ENCODE measurements at regions not wholly inside any gene's neighbourhood (a gene's known extent, or its start where the extent isn't known, plus 50 kb on each side); places are given as distances from the start of the nearest gene placed in this dataset.

GRCh38 chr15:70248116-70249025, 150.7 kb upstream of the TLE3 start:
- TF ChIP-seq CTCF (IDR thresholded peaks at IDR 0.05; ENCODE audit: poor library complexity, severe bottlenecking) (no peak), POLR2AphosphoS5 (IDR thresholded peaks at IDR 0.05) (no peak), EZH2 (IDR thresholded peaks at IDR 0.05; ENCODE audit: borderline replicate concordance, insufficient read depth, low read length, poor library complexity, severe bottlenecking) (no peak), EP300 (conservative IDR thresholded peaks at IDR 0.05; ENCODE audit: poor library complexity, severe bottlenecking) (no peak), REST (IDR thresholded peaks at IDR 0.05; ENCODE audit: borderline replicate concordance) (no peak), RAD21 (conservative IDR thresholded peaks at IDR 0.05) (no peak), TAF1 (IDR thresholded peaks at IDR 0.05; ENCODE audit: low read depth) (no peak)

All from neural cell (in vitro differentiated cells).